HG02981 (cell line): ENCODE measurements at regions not wholly inside any gene's neighbourhood (a gene's known extent, or its start where the extent isn't known, plus 50 kb on each side); places are given as distances from the start of the nearest gene placed in this dataset.

ENCODE experiments used
- ATAC-seq: cut with Tn5 transposase; IDR thresholded peaks from one replicate; pipeline ENCODE4 v1.9.1; 2021; ENCODE audit warnings: mild to moderate bottlenecking, moderate library complexity; ENCODE audit not compliant: unreplicated experiment

GRCh38 chr12:127070515-127071157 lies 1196.3 kb upstream of the TMEM132C start:
- no peak for ATAC-seq

- ATAC-seq = no peak
These were observed 1192.8 kb upstream of the TMEM132C start for GRCh38 chr12:127074161-127074560.

- ATAC-seq = no peak
These were observed 1191.0 kb upstream of the TMEM132C start for GRCh38 chr12:127075981-127076380.

GRCh38 chr12:127077262-127078045 lies 1189.5 kb upstream of the TMEM132C start:
- ATAC-seq = no peak

GRCh38 chr12:127078577-127079350 lies 1188.2 kb upstream of the TMEM132C start:
- no peak for ATAC-seq

GRCh38 chr12:127079636-127080035 lies 1187.3 kb upstream of the TMEM132C start:
- no peak for ATAC-seq

- ATAC-seq = no peak
These were observed 1185.9 kb upstream of the TMEM132C start for GRCh38 chr12:127081058-127081457.

- ATAC-seq = peak; percentile 98
These were observed 1183.7 kb upstream of the TMEM132C start for GRCh38 chr12:127083008-127083949.

GRCh38 chr12:127101076-127101475 lies 1165.9 kb upstream of the TMEM132C start:
- no peak for ATAC-seq

GRCh38 chr12:127106041-127106440 lies 1160.9 kb upstream of the TMEM132C start:
- no peak for ATAC-seq

GRCh38 chr12:127106697-127107096 lies 1160.3 kb upstream of the TMEM132C start:
- ATAC-seq = no peak

GRCh38 chr12:127107744-127108143 lies 1159.2 kb upstream of the TMEM132C start:
- no peak for ATAC-seq

GRCh38 chr12:127108360-127109215 lies 1158.4 kb upstream of the TMEM132C start:
- ATAC-seq = peak; percentile 93

GRCh38 chr12:127113945-127114344 lies 1153.0 kb upstream of the TMEM132C start:
- no peak for ATAC-seq

- no peak for ATAC-seq
These were observed 1151.4 kb upstream of the TMEM132C start for GRCh38 chr12:127115468-127116035.

GRCh38 chr12:127118251-127118650 lies 1148.7 kb upstream of the TMEM132C start:
- ATAC-seq = no peak

GRCh38 chr12:127119600-127120140 lies 1147.3 kb upstream of the TMEM132C start:
- no peak for ATAC-seq

- ATAC-seq = no peak
These were observed 1146.1 kb upstream of the TMEM132C start for GRCh38 chr12:127120851-127121250.

- no peak for ATAC-seq
These were observed 1145.4 kb upstream of the TMEM132C start for GRCh38 chr12:127121494-127122084.
